Coronary artery (tissue), 2 donors: ENCODE measurements at regions not wholly inside any gene's neighbourhood (a gene's known extent, or its start where the extent isn't known, plus 50 kb on each side); places are given as distances from the start of the nearest gene placed in this dataset.

Experiments used
- DNase-seq: peaks from one replicate; pipeline ENCODE4 v3.0.0-alpha.2; 2017; ENCODE audit warnings: low spot score
- H3K27ac ChIP-seq, 2 donors: fragments of 200-600 bp; sonication (generic); one replicate each; pipeline ENCODE4 v1.5.1; 2016 to 2019
- H3K4me3 ChIP-seq: fragments of 200-600 bp; sonication (generic); 2 replicates; pipeline ENCODE4 v1.5.1; 2016; ENCODE audit warnings: mild to moderate bottlenecking, moderate library complexity
- CTCF ChIP-seq: fragments of 200-600 bp; sonication (generic); IDR thresholded peaks from one replicate; pipeline ENCODE4 v1.5.1; 2019; ENCODE audit warnings: antibody characterized with exemption

GRCh38 chr13:90562443-90562842 lies 785.0 kb upstream of the MIR17HG start:
- no peak for TF ChIP-seq CTCF
- no peak for DNase-seq
- Histone ChIP-seq H3K4me3 (no peak overlapping the region), H3K27ac (no peak overlapping the region)

GRCh38 chr13:90564096-90564495 lies 783.4 kb upstream of the MIR17HG start:
- DNase-seq = no peak
- Histone ChIP-seq H3K27ac (no peak overlapping the region), H3K4me3 (no peak overlapping the region)
- no peak for TF ChIP-seq CTCF

GRCh38 chr13:90564566-90564965 lies 782.9 kb upstream of the MIR17HG start:
- no peak overlapping the region for H3K27ac ChIP-seq
- TF ChIP-seq CTCF = no peak
- no peak for DNase-seq
- no peak overlapping the region for H3K4me3 ChIP-seq

GRCh38 chr13:90565985-90566713 lies 781.3 kb upstream of the MIR17HG start:
- TF ChIP-seq CTCF = no peak
- H3K27ac ChIP-seq = no peak overlapping the region
- DNase-seq = no peak
- no peak overlapping the region for H3K4me3 ChIP-seq

- TF ChIP-seq CTCF = no peak
- no peak overlapping the region for H3K27ac ChIP-seq
- no peak for DNase-seq
- no peak overlapping the region for H3K4me3 ChIP-seq
These were observed 779.3 kb upstream of the MIR17HG start for GRCh38 chr13:90568165-90568564.

GRCh38 chr13:90576067-90576466 lies 771.4 kb upstream of the MIR17HG start:
- DNase-seq = no peak
- TF ChIP-seq CTCF = no peak
- Histone ChIP-seq H3K4me3 (no peak overlapping the region), H3K27ac (no peak overlapping the region)

GRCh38 chr13:90577726-90578125 lies 769.8 kb upstream of the MIR17HG start:
- TF ChIP-seq CTCF = no peak
- H3K4me3 ChIP-seq = no peak overlapping the region
- H3K27ac ChIP-seq = no peak overlapping the region
- no peak for DNase-seq
